Osteocyte (in vitro differentiated cells): ENCODE measurements at regions not wholly inside any gene's neighbourhood (a gene's known extent, or its start where the extent isn't known, plus 50 kb on each side); places are given as distances from the start of the nearest gene placed in this dataset.

Experiments used
- DNase-seq: peaks from one replicate; pipeline ENCODE4 v3.0.0; 2021; ENCODE audit warnings: mixed read lengths; ENCODE audit not compliant: unreplicated experiment; ENCODE audit errors: extremely low spot score
- H3K27ac Mint-ChIP-seq: one replicate; pipeline ENCODE4 v1.8.0; 2021; ENCODE audit warnings: mild to moderate bottlenecking, mixed read lengths; ENCODE audit not compliant: unreplicated experiment
- H3K27me3 Mint-ChIP-seq: one replicate; pipeline ENCODE4 v1.8.0; 2021; ENCODE audit warnings: mixed read lengths; ENCODE audit not compliant: unreplicated experiment
- H3K36me3 Mint-ChIP-seq: one replicate; pipeline ENCODE4 v1.8.0; 2021; ENCODE audit warnings: mixed read lengths; ENCODE audit not compliant: unreplicated experiment
- H3K4me1 Mint-ChIP-seq: one replicate; pipeline ENCODE4 v1.8.0; 2021; ENCODE audit warnings: mixed read lengths; ENCODE audit not compliant: unreplicated experiment
- H3K4me3 Mint-ChIP-seq: one replicate; pipeline ENCODE4 v1.8.0; 2021; ENCODE audit warnings: mild to moderate bottlenecking, moderate library complexity, mixed read lengths; ENCODE audit not compliant: unreplicated experiment
- H3K9me3 Mint-ChIP-seq: one replicate; pipeline ENCODE4 v1.8.0; 2021; ENCODE audit warnings: mixed read lengths; ENCODE audit not compliant: unreplicated experiment
- TF ChIP-seq, protein P1 (sequence below): fragments of 200-600 bp; sonication (generic); IDR thresholded peaks from 2 replicates; pipeline ENCODE4 v1.5.0; 2021; ENCODE audit warnings: antibody characterized with exemption, mild to moderate bottlenecking, moderate library complexity

DNA sequence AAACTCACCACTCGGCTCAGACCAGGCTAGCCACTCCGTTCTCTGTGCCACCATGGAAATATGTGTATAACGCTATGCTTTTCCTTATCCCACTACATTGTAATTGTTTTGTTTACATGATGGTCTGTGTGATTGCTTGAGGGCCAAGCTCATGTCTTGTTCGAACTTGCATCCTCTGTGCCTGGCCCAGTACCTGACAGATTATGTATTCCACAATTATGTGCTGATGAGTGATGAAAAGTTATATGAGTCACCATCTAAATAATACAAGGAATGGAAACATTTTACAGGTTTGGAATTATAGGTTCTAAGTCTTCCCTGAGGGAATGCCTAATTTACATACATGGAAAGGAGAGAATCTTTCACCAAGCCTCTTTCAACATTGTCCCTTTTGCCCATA, 137.4 kb downstream of the C7orf25 start:
- Mint-ChIP-seq H3K4me1 (peaks cover 8% of the 10 kb centered on the region), H3K9me3 (peaks cover 8% of the 10 kb centered on the region), H3K36me3 (peaks cover 2% of the 10 kb centered on the region), H3K27me3 (peaks cover 9% of the 10 kb centered on the region), H3K4me3 (no peak overlapping the region), H3K27ac (no peak overlapping the region)
- TF ChIP-seq, protein P1, sequence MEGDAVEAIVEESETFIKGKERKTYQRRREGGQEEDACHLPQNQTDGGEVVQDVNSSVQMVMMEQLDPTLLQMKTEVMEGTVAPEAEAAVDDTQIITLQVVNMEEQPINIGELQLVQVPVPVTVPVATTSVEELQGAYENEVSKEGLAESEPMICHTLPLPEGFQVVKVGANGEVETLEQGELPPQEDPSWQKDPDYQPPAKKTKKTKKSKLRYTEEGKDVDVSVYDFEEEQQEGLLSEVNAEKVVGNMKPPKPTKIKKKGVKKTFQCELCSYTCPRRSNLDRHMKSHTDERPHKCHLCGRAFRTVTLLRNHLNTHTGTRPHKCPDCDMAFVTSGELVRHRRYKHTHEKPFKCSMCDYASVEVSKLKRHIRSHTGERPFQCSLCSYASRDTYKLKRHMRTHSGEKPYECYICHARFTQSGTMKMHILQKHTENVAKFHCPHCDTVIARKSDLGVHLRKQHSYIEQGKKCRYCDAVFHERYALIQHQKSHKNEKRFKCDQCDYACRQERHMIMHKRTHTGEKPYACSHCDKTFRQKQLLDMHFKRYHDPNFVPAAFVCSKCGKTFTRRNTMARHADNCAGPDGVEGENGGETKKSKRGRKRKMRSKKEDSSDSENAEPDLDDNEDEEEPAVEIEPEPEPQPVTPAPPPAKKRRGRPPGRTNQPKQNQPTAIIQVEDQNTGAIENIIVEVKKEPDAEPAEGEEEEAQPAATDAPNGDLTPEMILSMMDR, result no peak
- no peak for DNase-seq

DNA sequence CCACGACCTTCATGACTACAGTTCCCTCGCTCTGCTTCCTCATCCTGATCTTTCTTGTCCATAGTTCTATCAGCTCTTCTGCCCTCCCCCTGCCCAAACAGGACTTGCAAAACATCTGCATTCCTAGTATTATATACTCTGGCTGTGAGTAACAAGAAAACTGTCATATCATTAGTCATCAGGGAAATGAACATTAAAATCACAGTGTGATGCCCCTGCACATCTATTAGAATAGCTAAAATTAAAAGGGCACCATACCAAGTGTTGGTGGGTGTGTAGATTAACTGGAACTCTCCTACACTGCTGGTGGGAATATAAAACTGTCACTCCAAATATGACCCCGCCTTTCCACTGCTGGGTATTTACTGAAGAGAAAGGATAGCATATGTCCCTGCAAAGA, 141.8 kb downstream of the C7orf25 start:
- Mint-ChIP-seq H3K4me1 (peaks cover 8% of the 10 kb centered on the region), H3K27me3 (peaks cover 27% of the 10 kb centered on the region), H3K27ac (no peak overlapping the region), H3K4me3 (no peak overlapping the region), H3K36me3 (no peaks in the 10 kb centered on the region), H3K9me3 (no peaks in the 10 kb centered on the region)
- TF ChIP-seq, protein P1, result no peak
- no peak for DNase-seq

DNA sequence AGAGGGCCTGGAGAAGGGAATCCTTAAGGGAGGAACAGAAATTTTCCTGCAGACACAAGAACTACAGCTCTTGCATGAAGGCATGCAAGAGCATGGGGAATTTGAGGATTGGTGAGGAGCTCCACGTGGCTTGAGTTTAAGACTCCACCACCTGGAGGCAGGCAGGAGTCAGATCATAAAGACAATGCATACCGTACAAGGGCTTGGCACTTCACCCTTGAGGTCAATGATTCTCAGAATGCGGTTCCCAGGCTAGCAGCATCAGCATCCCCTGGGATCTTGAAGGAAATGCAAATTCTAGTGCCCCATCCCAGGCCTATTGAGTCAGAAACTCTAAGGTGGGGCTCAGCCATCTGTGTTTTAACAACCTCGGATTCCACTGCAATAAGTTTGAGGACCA, 143.8 kb downstream of the C7orf25 start:
- TF ChIP-seq, protein P1, result no peak
- no peak overlapping the region for H3K4me3 Mint-ChIP-seq

DNA sequence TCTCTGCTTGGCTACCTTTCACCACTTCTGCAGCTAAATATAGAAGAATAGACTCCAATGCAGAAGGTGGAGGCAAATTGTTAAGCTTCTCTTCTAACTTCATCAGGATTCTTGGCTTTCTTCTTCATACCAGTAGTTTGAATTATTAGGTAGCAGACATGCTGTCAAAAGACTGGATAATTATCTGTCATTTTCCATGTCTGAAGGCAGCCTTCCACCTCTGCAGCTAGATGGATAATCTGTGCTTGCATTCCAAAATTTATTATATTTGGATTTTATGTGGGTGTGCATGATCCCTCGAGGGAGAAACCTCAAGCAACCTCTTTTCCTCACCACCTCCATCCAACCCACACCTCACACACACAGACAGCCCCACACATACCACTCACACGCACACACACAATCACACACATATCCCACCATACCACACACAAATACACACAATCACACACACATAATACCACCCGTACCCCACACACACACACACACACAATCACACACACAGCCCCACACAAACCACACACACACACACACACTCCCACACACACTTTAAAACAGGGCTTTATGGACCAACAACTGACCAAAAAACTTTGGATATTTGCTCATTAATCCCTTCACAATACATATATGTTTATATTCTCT, 145.0 kb downstream of the C7orf25 start:
- Mint-ChIP-seq H3K9me3 (no peaks in the 10 kb centered on the region), H3K27ac (no peak overlapping the region), H3K4me3 (no peak overlapping the region), H3K27me3 (peaks cover 56% of the 10 kb centered on the region), H3K4me1 (peaks cover 8% of the 10 kb centered on the region), H3K36me3 (no peaks in the 10 kb centered on the region)
- DNase-seq, result no peak
- TF ChIP-seq, protein P1, result no peak

More for the DNA sequence above, 143.8 kb downstream of the C7orf25 start:
- H3K36me3 Mint-ChIP-seq, result no peaks in the 10 kb centered on the region
- H3K27me3 Mint-ChIP-seq, result peaks cover 47% of the 10 kb centered on the region
- DNase-seq, result no peak
- H3K4me1 Mint-ChIP-seq, result peaks cover 8% of the 10 kb centered on the region
- H3K27ac Mint-ChIP-seq, result no peak overlapping the region
- no peaks in the 10 kb centered on the region for H3K9me3 Mint-ChIP-seq

DNA sequence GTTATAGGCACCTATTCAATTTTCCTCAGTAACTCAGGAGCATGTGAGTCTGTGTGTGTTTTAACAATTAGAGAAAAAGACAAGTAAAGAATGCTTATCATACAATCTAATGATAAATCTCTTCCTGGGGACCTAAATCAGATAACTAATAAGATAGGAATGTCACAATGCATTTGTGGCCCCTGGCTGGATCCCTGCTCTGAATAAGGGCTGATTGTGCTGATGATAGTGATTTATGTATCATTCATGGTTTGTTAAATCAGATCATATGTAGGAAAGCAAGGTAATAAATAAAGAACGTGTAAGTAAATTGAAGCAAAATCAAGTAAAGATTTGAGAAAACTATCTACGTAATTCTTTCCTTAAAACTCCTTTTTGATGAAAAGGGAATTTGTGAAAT, 145.9 kb downstream of the C7orf25 start:
- Mint-ChIP-seq H3K27me3 (peaks cover 56% of the 10 kb centered on the region), H3K4me1 (peaks cover 8% of the 10 kb centered on the region), H3K9me3 (no peaks in the 10 kb centered on the region), H3K36me3 (no peaks in the 10 kb centered on the region), H3K27ac (no peak overlapping the region), H3K4me3 (no peak overlapping the region)
- TF ChIP-seq, protein P1, result no peak
- DNase-seq, result no peak
